ENCODE measurements at regions not wholly inside any gene's neighbourhood (a gene's known extent, or its start where the extent isn't known, plus 50 kb on each side); places are given as distances from the start of the nearest gene placed in this dataset.

- Histone ChIP-seq H3K4me3 (no peak overlapping the region), H3K9me3 (no peaks in the 10 kb centered on the region), H3K27ac (no peak overlapping the region), H3K4me1 (peaks cover 0 to 4% (median 0%) of the 10 kb centered on the region in 12 donors), H3K36me3 (no peaks in the 10 kb centered on the region), H3K27me3 (no peaks in the 10 kb centered on the region)
- 86 to 91% (median 88%) methylated on average over 3 of the region's 3 CpGs for WGBS, 4 donors
- no peak for DNase-seq
- TF ChIP-seq POLR2A (IDR thresholded peaks at IDR 0.05): no peak
- TF ChIP-seq CTCF (IDR thresholded peaks at IDR 0.05): no peak
- ATAC-seq: no peak
- intact Hi-C loops (cut with DNase I): no loop called here
Measured at GRCh38 chr3:81853431-81853830, 92.0 kb upstream of the GBE1 start.

- no peak for TF ChIP-seq POLR2A (IDR thresholded peaks at IDR 0.05)
Measured at GRCh38 chr3:81851176-81851575, 89.7 kb upstream of the GBE1 start.

GRCh38 chr3:81846988-81847387 is 85.5 kb upstream of the GBE1 start:
- intact Hi-C loops (cut with DNase I): loop anchor here in 2 of 10 donors (10.0 kb wide), 2 partner anchors 62 to 82 kb away; partner anchors contain the start of gene GBE1 (in 1 of the 2)
- 66 to 79% (median 72%) methylated on average over 1 of the region's 1 CpG for WGBS, 4 donors
- Histone ChIP-seq H3K27me3 (no peaks in the 10 kb centered on the region), H3K9me3 (no peaks in the 10 kb centered on the region), H3K36me3 (no peaks in the 10 kb centered on the region), H3K4me1 (peaks cover 0 to 4% (median 0%) of the 10 kb centered on the region in 12 donors), H3K27ac (no peak overlapping the region), H3K4me3 (no peak overlapping the region)
- ATAC-seq (no peak), DNase-seq (no peak)
- TF ChIP-seq CTCF (IDR thresholded peaks at IDR 0.05) (no peak), POLR2A (IDR thresholded peaks at IDR 0.05) (no peak)

More at GRCh38 chr3:81851176-81851575, 89.7 kb upstream of the GBE1 start:
- DNase-seq: no peak
- ATAC-seq: no peak
- no peaks in the 10 kb centered on the region for H3K27me3 ChIP-seq
- no peaks in the 10 kb centered on the region for H3K9me3 ChIP-seq
- no peaks in the 10 kb centered on the region for H3K36me3 ChIP-seq
- no peak overlapping the region for H3K4me3 ChIP-seq
- H3K27ac ChIP-seq: no peak overlapping the region
- intact Hi-C loops (cut with DNase I): no loop called here
- H3K4me1 ChIP-seq: peaks cover 0 to 4% (median 0%) of the 10 kb centered on the region in 12 donors

- Histone ChIP-seq H3K4me3 (no peak overlapping the region), H3K36me3 (no peaks in the 10 kb centered on the region), H3K27ac (no peak overlapping the region), H3K9me3 (no peaks in the 10 kb centered on the region), H3K27me3 (no peaks in the 10 kb centered on the region), H3K4me1 (peaks cover 0 to 46% (median 24%) of the 10 kb centered on the region in 12 donors)
- intact Hi-C loops (cut with DNase I): loop anchor here in 3 of 10 donors (5.0 to 10.0 kb wide), 3 partner anchors 57 to 79 kb away; partner anchors contain the start of gene GBE1 (in 2 of the 3)
- ATAC-seq (no peak), DNase-seq (no peak)
- 15 to 23% (median 18%) methylated on average over 2 of the region's 2 CpGs for WGBS, 4 donors
- TF ChIP-seq CTCF (IDR thresholded peaks at IDR 0.05): no peak
- TF ChIP-seq POLR2A (IDR thresholded peaks at IDR 0.05): no peak
Measured at GRCh38 chr3:81841540-81841939, 80.1 kb upstream of the GBE1 start.

Measured in heart left ventricle (tissue), 16 donors.